IgD-negative memory B cell (primary cell): ENCODE measurements at regions not wholly inside any gene's neighbourhood (a gene's known extent, or its start where the extent isn't known, plus 50 kb on each side); places are given as distances from the start of the nearest gene placed in this dataset.
"Not testable (repeated sequence)": the region's sequence is repeated elsewhere in the genome, so short reads cannot be mapped to it uniquely, and the experiment has no call there.

ENCODE experiments used
- H3K27ac Mint-ChIP-seq, 3 donors: one replicate each; pipeline ENCODE4 v1.8.0; 2020 to 2022; ENCODE audit warnings: mild to moderate bottlenecking in 3 of 3, mixed read lengths in 3 of 3, moderate library complexity in 1 of 3
- H3K27me3 Mint-ChIP-seq: one replicate; pipeline ENCODE4 v1.8.0; 2021; ENCODE audit warnings: mixed read lengths
- H3K36me3 Mint-ChIP-seq: one replicate; pipeline ENCODE4 v1.8.0; 2020; ENCODE audit warnings: mild to moderate bottlenecking, mixed read lengths
- H3K4me1 Mint-ChIP-seq, 3 donors: one replicate each; pipeline ENCODE4 v1.8.0; 2020 to 2022; ENCODE audit warnings: mixed read lengths in 3 of 3, mild to moderate bottlenecking in 1 of 3
- H3K4me3 Mint-ChIP-seq, 4 donors: one replicate each; pipeline ENCODE4 v1.8.0; 2020 to 2022; ENCODE audit warnings: mild to moderate bottlenecking in 4 of 4, mixed read lengths in 4 of 4, moderate library complexity in 3 of 4
- H3K9me3 Mint-ChIP-seq, 3 donors: one replicate each; pipeline ENCODE4 v1.8.0; 2020 to 2021; ENCODE audit warnings: mixed read lengths in 3 of 3, mild to moderate bottlenecking in 1 of 3

DNA sequence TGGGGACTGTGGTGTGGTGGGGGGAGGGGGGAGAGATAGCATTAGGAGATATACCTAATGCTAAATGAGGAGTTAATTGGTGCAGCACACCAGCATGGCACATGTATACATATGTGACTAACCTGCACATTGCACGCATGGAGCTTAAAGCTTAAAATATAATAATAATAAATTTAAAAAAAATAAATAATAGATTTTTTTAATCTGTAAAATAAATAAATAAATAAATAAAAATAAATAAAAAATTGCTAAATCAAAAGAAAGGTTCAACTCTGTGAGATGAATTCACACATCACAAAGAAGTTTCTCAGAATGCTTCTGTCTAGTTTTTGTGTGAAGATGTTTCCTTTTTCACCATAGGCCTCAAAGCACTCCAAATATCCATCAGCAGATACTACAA, 1793.7 kb downstream of the UQCRFS1 start:
- not testable (repeated sequence) for H3K4me1 Mint-ChIP-seq, H3K27ac Mint-ChIP-seq, H3K36me3 Mint-ChIP-seq, H3K4me3 Mint-ChIP-seq, H3K27me3 Mint-ChIP-seq
- peaks cover 10 to 27% (median 20%) of the 10 kb centered on the region in 3 donors for H3K9me3 Mint-ChIP-seq

DNA sequence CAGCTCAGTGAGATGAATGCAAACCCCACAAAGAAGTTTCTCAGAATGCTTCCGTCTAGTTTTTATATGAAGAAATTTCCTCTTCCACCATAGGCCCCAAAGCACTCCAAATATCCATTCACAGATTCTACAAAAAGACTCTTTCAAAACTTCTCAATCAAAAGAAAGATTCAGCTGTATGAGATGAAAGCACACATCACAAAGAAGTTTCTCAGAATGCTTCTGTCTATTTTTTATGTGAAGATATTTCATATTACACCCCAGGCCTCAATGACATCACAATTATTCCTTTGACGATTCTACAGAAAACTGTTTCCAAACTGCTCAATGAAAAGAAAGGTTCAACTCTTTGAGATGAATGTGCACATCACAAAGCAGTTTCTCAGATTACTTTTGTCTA, 1819.4 kb downstream of the UQCRFS1 start:
- H3K4me3 Mint-ChIP-seq, result no peak overlapping the region
- H3K9me3 Mint-ChIP-seq, result peaks cover 18 to 29% (median 21%) of the 10 kb centered on the region in 3 donors
- peaks cover 1% of the 10 kb centered on the region for H3K36me3 Mint-ChIP-seq
- no peaks in the 10 kb centered on the region for H3K27me3 Mint-ChIP-seq
- no peaks in the 10 kb centered on the region for H3K4me1 Mint-ChIP-seq
- no peak overlapping the region for H3K27ac Mint-ChIP-seq

DNA sequence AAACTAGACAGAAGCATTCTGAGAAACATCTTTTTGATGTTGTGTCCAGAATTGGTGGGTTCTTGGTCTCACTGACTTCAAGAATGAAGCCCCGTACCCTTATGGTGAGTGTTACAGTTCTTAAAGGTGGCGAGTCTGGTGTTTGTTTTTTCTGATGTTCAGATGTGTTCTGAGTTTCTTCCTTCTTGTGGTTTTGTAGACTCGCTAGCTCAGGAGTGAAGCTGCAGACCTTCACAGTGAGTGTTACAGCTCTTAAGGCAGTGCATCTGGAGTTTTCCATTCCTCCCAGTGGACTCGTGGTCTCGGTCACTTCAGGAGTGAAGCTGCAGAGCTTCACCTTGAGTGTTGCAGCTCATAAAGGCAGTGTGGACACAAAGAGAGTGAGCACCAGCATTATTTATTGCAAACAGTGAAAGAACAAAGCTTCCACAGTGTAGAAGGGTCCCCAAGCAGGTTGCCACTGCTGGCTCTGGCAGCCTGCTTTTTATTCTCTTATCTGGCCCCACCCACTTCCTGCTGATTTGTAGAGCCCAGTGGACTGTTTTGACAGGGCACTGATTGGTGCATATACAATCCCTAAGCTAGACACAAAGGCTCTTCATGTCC, 1820.8 kb downstream of the UQCRFS1 start:
- no peak overlapping the region for H3K4me3 Mint-ChIP-seq
- no peaks in the 10 kb centered on the region for H3K27me3 Mint-ChIP-seq
- no peak overlapping the region for H3K27ac Mint-ChIP-seq
- H3K4me1 Mint-ChIP-seq, result no peaks in the 10 kb centered on the region
- H3K9me3 Mint-ChIP-seq, result peaks cover 29 to 40% (median 33%) of the 10 kb centered on the region in 3 donors
- H3K36me3 Mint-ChIP-seq, result no peaks in the 10 kb centered on the region

DNA sequence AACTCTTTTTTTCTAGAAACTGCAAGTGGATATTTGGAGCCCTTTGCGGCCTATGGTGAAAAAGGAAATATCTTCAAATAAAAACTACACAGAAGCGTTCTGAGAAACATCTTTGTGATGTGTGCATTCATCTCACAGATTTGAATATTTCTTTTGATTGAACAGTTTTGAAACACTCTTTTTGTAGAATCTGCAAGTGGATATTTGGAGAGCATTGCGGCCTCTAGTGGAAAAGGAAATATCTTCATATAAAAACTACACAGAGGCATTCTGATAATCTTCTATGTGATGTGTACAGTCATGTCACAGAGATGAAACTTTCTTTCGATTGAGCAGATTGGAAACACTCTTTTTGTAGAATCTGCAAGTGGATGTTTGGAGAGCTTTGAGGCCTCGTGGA, 1833.6 kb downstream of the UQCRFS1 start:
- not testable (repeated sequence) for H3K36me3 Mint-ChIP-seq, H3K4me3 Mint-ChIP-seq, H3K4me1 Mint-ChIP-seq, H3K27ac Mint-ChIP-seq, H3K27me3 Mint-ChIP-seq
- H3K9me3 Mint-ChIP-seq, result peaks cover 8 to 27% (median 17%) of the 10 kb centered on the region in 3 donors

DNA sequence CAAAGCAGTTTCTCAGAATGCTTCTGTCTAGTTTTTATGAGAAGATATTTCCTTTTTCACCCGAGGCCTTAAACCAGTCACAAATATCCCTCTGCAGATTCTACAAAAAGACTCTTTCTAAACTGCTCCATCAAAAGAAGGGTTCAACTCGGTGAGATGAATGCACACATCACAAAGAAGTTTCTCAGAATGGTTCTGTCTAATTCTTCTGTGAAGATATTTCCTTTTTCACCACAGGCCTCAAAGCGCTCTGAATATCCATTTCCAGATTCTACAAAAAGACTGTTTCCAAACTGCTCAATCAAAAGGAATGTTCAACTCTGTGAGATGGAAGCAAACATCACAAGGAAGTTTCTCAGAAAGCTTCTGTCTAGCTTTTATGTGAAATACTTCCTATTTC, 1843.3 kb downstream of the UQCRFS1 start:
- H3K36me3 Mint-ChIP-seq, H3K4me3 Mint-ChIP-seq, H3K4me1 Mint-ChIP-seq, H3K27ac Mint-ChIP-seq, H3K27me3 Mint-ChIP-seq: not testable (repeated sequence)
- peaks cover 7 to 30% (median 12%) of the 10 kb centered on the region in 3 donors for H3K9me3 Mint-ChIP-seq

DNA sequence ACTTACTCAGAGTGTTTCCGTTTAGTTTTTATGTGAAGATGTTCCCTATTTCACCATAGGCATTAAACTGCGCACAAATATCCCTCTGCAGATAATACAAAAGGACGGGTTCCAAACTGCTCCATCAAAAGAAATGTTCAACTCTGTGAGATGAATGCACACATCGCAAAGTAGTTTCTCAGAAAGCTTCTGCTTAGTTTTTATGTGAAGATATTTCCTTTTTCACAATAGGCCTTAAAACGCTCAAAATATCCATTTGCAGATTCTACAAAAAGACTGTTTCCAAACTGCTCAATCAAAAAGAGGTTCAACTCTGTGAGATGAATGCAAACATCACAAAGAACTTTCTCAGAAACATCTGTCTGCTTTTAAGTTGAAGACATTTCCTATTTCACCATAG, 1850.5 kb downstream of the UQCRFS1 start:
- H3K4me3 Mint-ChIP-seq, H3K36me3 Mint-ChIP-seq, H3K4me1 Mint-ChIP-seq, H3K27me3 Mint-ChIP-seq, H3K27ac Mint-ChIP-seq: not testable (repeated sequence)
- peaks cover 11 to 48% (median 44%) of the 10 kb centered on the region in 3 donors for H3K9me3 Mint-ChIP-seq

DNA sequence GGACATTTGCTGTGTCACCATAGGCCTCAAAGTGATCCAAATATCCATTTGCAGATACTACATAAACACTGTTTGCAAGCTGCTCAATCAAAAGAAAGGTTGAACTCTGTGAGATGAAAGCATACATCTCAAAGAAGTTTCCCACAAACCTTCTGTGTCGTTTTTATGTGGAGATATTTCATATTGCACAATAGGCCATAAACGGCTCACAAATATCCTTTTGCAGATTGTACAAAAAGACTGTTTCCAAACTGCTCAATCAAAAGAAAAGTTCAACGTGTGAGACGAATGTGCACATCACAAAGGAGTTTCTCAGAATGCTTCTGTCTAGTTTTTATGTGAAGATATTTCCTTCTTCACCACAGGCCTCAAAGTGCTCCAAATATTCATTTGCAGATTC, 1857.4 kb downstream of the UQCRFS1 start:
- H3K4me3 Mint-ChIP-seq, H3K27me3 Mint-ChIP-seq, H3K36me3 Mint-ChIP-seq, H3K27ac Mint-ChIP-seq, H3K4me1 Mint-ChIP-seq: not testable (repeated sequence)
- H3K9me3 Mint-ChIP-seq, result peaks cover 31 to 73% (median 71%) of the 10 kb centered on the region in 3 donors
